HL-60 (cell line): ENCODE measurements at regions not wholly inside any gene's neighbourhood (a gene's known extent, or its start where the extent isn't known, plus 50 kb on each side); places are given as distances from the start of the nearest gene placed in this dataset.

Experiments
- DNase-seq, 2 experiments: peaks; one replicate each; pipeline ENCODE4 v3.0.0-alpha.2; 2010 to 2020; ENCODE audit warnings: low read depth in 1 of 2, low spot score in 1 of 2
- H3K27ac ChIP-seq: fragments of 250-450 bp; sonication (Bioruptor Pico); replicated peaks from 2 replicates; pipeline ENCODE4 v1.5.1; 2020; ENCODE audit warnings: mild to moderate bottlenecking, moderate library complexity
- H3K27me3 ChIP-seq: fragments of 250-450 bp; sonication (Bioruptor Pico); 2 replicates; pipeline ENCODE4 v1.5.1; 2021; ENCODE audit warnings: mild to moderate bottlenecking, moderate library complexity; ENCODE audit not compliant: insufficient read depth, poor library complexity, severe bottlenecking
- H3K4me3 ChIP-seq: replicated peaks from 2 replicates; pipeline ENCODE4 v1.5.1; 2011; ENCODE audit warnings: mild to moderate bottlenecking, control low read depth, low read length; ENCODE audit not compliant: insufficient read depth
- GABPA ChIP-seq: IDR thresholded peaks from 2 replicates; pipeline ENCODE4 v1.6.1; 2012; ENCODE audit warnings: low read depth
- POLR2AphosphoS5 ChIP-seq: IDR thresholded peaks from 2 replicates; pipeline ENCODE4 v1.6.1; 2012; ENCODE audit warnings: low read depth
- SPI1 ChIP-seq: IDR thresholded peaks from 2 replicates; pipeline ENCODE4 v1.6.1; 2012; ENCODE audit warnings: low read depth, mild to moderate bottlenecking, borderline replicate concordance
- TF ChIP-seq, protein P1 (sequence below): IDR thresholded peaks from one replicate; pipeline ENCODE4 v1.5.1; 2011; ENCODE audit warnings: low read length, control low read depth, inconsistent platforms; ENCODE audit not compliant: insufficient read depth
- TF ChIP-seq, protein P2 (sequence below): IDR thresholded peaks from 2 replicates; pipeline ENCODE4 v1.6.1; 2012; ENCODE audit warnings: low read depth; ENCODE audit not compliant: insufficient replicate concordance

DNA sequence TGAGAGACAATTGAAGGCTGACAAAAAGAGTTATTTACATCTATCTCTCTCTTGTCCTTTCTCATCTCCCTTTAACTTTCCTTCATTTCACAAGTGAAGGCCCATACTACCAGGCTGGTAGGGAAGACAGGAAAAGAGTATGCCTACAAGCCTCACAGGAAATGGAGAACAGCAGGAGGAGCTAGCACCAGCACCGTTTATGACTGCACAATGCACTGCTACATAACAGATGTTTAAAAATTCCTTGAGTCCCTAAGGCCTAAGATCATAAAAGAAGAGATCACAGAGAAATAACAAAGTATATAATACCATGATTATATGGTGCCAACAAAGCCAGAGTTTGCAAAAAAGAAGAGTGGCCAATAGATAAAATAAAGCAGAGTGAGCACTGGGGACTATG lies 194.8 kb downstream of the UNC5CL start:
- TF ChIP-seq, protein P1, sequence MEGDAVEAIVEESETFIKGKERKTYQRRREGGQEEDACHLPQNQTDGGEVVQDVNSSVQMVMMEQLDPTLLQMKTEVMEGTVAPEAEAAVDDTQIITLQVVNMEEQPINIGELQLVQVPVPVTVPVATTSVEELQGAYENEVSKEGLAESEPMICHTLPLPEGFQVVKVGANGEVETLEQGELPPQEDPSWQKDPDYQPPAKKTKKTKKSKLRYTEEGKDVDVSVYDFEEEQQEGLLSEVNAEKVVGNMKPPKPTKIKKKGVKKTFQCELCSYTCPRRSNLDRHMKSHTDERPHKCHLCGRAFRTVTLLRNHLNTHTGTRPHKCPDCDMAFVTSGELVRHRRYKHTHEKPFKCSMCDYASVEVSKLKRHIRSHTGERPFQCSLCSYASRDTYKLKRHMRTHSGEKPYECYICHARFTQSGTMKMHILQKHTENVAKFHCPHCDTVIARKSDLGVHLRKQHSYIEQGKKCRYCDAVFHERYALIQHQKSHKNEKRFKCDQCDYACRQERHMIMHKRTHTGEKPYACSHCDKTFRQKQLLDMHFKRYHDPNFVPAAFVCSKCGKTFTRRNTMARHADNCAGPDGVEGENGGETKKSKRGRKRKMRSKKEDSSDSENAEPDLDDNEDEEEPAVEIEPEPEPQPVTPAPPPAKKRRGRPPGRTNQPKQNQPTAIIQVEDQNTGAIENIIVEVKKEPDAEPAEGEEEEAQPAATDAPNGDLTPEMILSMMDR, result no peak
- TF ChIP-seq SPI1 (no peak), GABPA (no peak), POLR2AphosphoS5 (no peak)
- TF ChIP-seq, protein P2, sequence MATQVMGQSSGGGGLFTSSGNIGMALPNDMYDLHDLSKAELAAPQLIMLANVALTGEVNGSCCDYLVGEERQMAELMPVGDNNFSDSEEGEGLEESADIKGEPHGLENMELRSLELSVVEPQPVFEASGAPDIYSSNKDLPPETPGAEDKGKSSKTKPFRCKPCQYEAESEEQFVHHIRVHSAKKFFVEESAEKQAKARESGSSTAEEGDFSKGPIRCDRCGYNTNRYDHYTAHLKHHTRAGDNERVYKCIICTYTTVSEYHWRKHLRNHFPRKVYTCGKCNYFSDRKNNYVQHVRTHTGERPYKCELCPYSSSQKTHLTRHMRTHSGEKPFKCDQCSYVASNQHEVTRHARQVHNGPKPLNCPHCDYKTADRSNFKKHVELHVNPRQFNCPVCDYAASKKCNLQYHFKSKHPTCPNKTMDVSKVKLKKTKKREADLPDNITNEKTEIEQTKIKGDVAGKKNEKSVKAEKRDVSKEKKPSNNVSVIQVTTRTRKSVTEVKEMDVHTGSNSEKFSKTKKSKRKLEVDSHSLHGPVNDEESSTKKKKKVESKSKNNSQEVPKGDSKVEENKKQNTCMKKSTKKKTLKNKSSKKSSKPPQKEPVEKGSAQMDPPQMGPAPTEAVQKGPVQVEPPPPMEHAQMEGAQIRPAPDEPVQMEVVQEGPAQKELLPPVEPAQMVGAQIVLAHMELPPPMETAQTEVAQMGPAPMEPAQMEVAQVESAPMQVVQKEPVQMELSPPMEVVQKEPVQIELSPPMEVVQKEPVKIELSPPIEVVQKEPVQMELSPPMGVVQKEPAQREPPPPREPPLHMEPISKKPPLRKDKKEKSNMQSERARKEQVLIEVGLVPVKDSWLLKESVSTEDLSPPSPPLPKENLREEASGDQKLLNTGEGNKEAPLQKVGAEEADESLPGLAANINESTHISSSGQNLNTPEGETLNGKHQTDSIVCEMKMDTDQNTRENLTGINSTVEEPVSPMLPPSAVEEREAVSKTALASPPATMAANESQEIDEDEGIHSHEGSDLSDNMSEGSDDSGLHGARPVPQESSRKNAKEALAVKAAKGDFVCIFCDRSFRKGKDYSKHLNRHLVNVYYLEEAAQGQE, result no peak
- no peak overlapping the region for H3K27ac ChIP-seq
- peaks cover 12% of the 10 kb centered on the region for H3K27me3 ChIP-seq
- H3K4me3 ChIP-seq, result no peak overlapping the region
- DNase-seq, result no peak

DNA sequence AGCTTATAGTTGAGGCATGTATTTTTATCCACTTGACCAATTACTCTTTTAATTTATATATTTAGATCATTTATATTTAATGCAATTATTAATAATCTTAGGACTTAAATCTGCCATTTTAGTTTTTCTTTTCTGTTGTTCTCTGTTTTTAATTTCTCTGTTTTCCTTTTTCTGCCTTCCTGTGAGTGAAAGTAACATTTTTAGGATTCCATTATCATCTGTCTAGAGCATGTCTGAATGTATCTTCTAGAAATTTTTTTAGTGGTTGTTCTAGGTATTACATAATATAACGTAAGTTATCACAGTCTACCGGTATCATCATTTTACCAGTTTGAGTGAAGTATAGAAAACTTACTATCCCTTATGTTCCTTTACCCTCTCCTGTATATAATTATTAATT lies 197.3 kb downstream of the UNC5CL start:
- TF ChIP-seq SPI1, result no peak
- TF ChIP-seq, protein P2, result no peak
- TF ChIP-seq, protein P1, result no peak
- no peak for TF ChIP-seq POLR2AphosphoS5
- no peak for TF ChIP-seq GABPA
- Histone ChIP-seq H3K27ac (no peak overlapping the region), H3K27me3 (peaks cover 15% of the 10 kb centered on the region), H3K4me3 (no peak overlapping the region)
- no peak for DNase-seq

DNA sequence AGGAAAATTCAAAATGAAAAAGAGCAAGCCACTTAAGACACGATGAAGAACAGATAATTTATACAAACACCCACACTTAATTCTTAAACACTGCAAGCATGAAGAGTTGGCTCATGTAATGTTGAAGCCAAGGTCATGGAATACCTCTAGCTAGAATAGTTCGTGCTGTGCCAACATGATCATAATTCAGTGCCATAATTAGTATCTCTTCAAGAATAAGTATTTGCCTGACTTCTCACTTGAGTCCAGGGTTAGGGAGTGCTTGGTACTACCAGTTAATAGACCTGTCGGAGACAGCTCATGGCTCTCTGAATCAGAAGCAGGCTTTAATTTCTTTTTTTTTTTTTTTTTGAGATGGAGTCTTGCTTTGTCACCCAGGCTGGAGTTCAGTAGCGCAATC lies 206.3 kb downstream of the UNC5CL start:
- Histone ChIP-seq H3K4me3 (no peak overlapping the region), H3K27me3 (peaks cover 10% of the 10 kb centered on the region), H3K27ac (no peak overlapping the region)
- TF ChIP-seq, protein P1, result no peak
- TF ChIP-seq, protein P2, result no peak
- TF ChIP-seq SPI1 (no peak), POLR2AphosphoS5 (no peak), GABPA (no peak)
- no peak for DNase-seq
